HEK293 (cell line): ENCODE measurements at regions not wholly inside any gene's neighbourhood (a gene's known extent, or its start where the extent isn't known, plus 50 kb on each side); places are given as distances from the start of the nearest gene placed in this dataset.

Experiments used
- CTCF ChIP-seq: fragments of 450-650 bp; formaldehyde crosslinking; IDR thresholded peaks from 2 replicates; pipeline ENCODE4 v1.5.1; 2016; ENCODE audit warnings: missing biosample characterization, missing genetic modification characterization
- KLF10 ChIP-seq: fragments of 450-650 bp; IDR thresholded peaks from 2 replicates; pipeline ENCODE4 v1.5.1; 2018; ENCODE audit warnings: missing biosample characterization, mild to moderate bottlenecking, missing genetic modification characterization
- ZBTB26 ChIP-seq: fragments of 450-650 bp; formaldehyde crosslinking; optimal IDR thresholded peaks from 2 replicates; pipeline ENCODE3; 2016; ENCODE audit warnings: missing biosample characterization, mild to moderate bottlenecking, missing genetic modification characterization
- ZNF121 ChIP-seq: fragments of 450-650 bp; formaldehyde crosslinking; IDR thresholded peaks from 2 replicates; pipeline ENCODE4 v1.5.1; 2016; ENCODE audit warnings: missing biosample characterization, missing genetic modification characterization
- ZNF223 ChIP-seq: fragments of 450-650 bp; formaldehyde crosslinking; IDR thresholded peaks from 2 replicates; pipeline ENCODE4 v1.5.1; 2016; ENCODE audit warnings: missing biosample characterization, missing genetic modification characterization
- ZNF239 ChIP-seq: fragments of 450-650 bp; formaldehyde crosslinking; IDR thresholded peaks from 2 replicates; pipeline ENCODE4 v1.5.1; 2016; ENCODE audit warnings: missing biosample characterization, missing genetic modification characterization
- ZNF426 ChIP-seq: fragments of 450-650 bp; formaldehyde crosslinking; IDR thresholded peaks from 2 replicates; pipeline ENCODE4 v1.5.1; 2017; ENCODE audit warnings: missing biosample characterization, missing genetic modification characterization, mild to moderate bottlenecking, inconsistent platforms, moderate library complexity
- ZNF48 ChIP-seq: fragments of 450-650 bp; formaldehyde crosslinking; IDR thresholded peaks from 2 replicates; pipeline ENCODE4 v1.5.1; 2016; ENCODE audit warnings: missing biosample characterization, missing genetic modification characterization
- ZNF596 ChIP-seq: fragments of 450-650 bp; IDR thresholded peaks from 2 replicates; pipeline ENCODE4 v1.5.0; 2018; ENCODE audit warnings: missing biosample characterization, mild to moderate bottlenecking, missing genetic modification characterization, moderate library complexity
- ZNF707 ChIP-seq: fragments of 450-650 bp; formaldehyde crosslinking; IDR thresholded peaks from 2 replicates; pipeline ENCODE4 v1.5.1; 2016; ENCODE audit warnings: missing biosample characterization, missing genetic modification characterization
- TF ChIP-seq, protein P1 (sequence below): fragments of 450-650 bp; formaldehyde crosslinking; IDR thresholded peaks from 2 replicates; pipeline ENCODE4 v1.5.1; 2016; ENCODE audit warnings: missing biosample characterization, missing genetic modification characterization
- TF ChIP-seq, protein P2 (sequence below): fragments of 450-650 bp; formaldehyde crosslinking; IDR thresholded peaks from 2 replicates; pipeline ENCODE4 v1.5.1; 2017; ENCODE audit warnings: missing biosample characterization, missing genetic modification characterization

DNA sequence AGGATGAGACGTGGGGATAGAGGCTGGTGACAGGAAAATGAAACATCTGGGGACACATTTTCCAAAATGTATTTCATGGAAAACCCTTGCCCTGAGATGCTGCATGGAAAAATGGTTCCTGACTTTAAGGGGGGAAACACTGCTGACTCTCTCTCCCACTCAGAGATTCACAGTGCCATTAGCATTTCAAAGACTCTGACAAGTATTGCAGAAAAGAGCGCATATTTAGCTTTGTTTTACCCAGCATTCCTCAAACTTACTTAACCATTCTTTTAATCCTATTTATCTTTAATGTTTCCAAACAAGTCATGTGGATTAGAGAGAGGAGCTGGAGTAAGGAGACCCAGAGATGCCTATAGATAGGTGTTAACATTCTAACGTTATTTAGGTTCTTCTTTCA lies 141.8 kb upstream of the DYRK2 start:
- TF ChIP-seq ZNF596 (tag by site-specific recombination) (no peak), ZNF239 (no peak), ZNF426 (tag by site-specific recombination) (no peak), CTCF (tag by site-specific recombination) (no peak), ZNF121 (tag by site-specific recombination) (no peak), ZBTB26 (tag by site-specific recombination) (no peak), ZNF223 (tag by site-specific recombination) (no peak), ZNF707 (tag by site-specific recombination) (no peak), KLF10 (tag by site-specific recombination) (no peak), ZNF48 (tag by site-specific recombination) (no peak)
- TF ChIP-seq, protein P1, sequence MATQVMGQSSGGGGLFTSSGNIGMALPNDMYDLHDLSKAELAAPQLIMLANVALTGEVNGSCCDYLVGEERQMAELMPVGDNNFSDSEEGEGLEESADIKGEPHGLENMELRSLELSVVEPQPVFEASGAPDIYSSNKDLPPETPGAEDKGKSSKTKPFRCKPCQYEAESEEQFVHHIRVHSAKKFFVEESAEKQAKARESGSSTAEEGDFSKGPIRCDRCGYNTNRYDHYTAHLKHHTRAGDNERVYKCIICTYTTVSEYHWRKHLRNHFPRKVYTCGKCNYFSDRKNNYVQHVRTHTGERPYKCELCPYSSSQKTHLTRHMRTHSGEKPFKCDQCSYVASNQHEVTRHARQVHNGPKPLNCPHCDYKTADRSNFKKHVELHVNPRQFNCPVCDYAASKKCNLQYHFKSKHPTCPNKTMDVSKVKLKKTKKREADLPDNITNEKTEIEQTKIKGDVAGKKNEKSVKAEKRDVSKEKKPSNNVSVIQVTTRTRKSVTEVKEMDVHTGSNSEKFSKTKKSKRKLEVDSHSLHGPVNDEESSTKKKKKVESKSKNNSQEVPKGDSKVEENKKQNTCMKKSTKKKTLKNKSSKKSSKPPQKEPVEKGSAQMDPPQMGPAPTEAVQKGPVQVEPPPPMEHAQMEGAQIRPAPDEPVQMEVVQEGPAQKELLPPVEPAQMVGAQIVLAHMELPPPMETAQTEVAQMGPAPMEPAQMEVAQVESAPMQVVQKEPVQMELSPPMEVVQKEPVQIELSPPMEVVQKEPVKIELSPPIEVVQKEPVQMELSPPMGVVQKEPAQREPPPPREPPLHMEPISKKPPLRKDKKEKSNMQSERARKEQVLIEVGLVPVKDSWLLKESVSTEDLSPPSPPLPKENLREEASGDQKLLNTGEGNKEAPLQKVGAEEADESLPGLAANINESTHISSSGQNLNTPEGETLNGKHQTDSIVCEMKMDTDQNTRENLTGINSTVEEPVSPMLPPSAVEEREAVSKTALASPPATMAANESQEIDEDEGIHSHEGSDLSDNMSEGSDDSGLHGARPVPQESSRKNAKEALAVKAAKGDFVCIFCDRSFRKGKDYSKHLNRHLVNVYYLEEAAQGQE (tag by site-specific recombination), result no peak
- TF ChIP-seq, protein P2, sequence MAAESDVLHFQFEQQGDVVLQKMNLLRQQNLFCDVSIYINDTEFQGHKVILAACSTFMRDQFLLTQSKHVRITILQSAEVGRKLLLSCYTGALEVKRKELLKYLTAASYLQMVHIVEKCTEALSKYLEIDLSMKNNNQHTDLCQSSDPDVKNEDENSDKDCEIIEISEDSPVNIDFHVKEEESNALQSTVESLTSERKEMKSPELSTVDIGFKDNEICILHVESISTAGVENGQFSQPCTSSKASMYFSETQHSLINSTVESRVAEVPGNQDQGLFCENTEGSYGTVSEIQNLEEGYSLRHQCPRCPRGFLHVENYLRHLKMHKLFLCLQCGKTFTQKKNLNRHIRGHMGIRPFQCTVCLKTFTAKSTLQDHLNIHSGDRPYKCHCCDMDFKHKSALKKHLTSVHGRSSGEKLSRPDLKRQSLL (tag by site-specific recombination), result no peak
